Tibial nerve (tissue), 4 donors: ENCODE measurements at regions not wholly inside any gene's neighbourhood (a gene's known extent, or its start where the extent isn't known, plus 50 kb on each side); places are given as distances from the start of the nearest gene placed in this dataset.

Experiments
- DNase-seq, 2 donors: peaks; one replicate each; pipeline ENCODE4 v3.0.0-alpha.2; 2019; ENCODE audit warnings: low spot score in 2 of 2
- H3K27ac ChIP-seq, 4 donors: fragments of 200-600 bp; sonication (generic) in 3 of 4; one replicate each; pipeline ENCODE4 v1.5.1; 2017 to 2019; ENCODE audit warnings: mild to moderate bottlenecking in 1 of 4
- H3K27me3 ChIP-seq, 2 donors: fragments of 200-600 bp; sonication (generic) in 1 of 2; one replicate each; pipeline versions ENCODE4 v1.5.1 to v1.6.0; 2017 to 2019
- H3K36me3 ChIP-seq, 3 donors: fragments of 200-600 bp; sonication (generic); one replicate each; pipeline ENCODE4 v1.5.1; 2018 to 2019
- H3K4me1 ChIP-seq, 4 donors: fragments of 200-600 bp; sonication (generic) in 3 of 4; one replicate each; pipeline ENCODE4 v1.5.1; 2017 to 2019
- H3K4me3 ChIP-seq, 4 donors: fragments of 200-600 bp; sonication (generic) in 3 of 4; one replicate each; pipeline ENCODE4 v1.5.1; 2017 to 2019; ENCODE audit warnings: mild to moderate bottlenecking in 1 of 4, moderate library complexity in 1 of 4
- H3K9me3 ChIP-seq, 4 donors: fragments of 200-600 bp; sonication (generic) in 3 of 4; one replicate each; pipeline ENCODE4 v1.5.1; 2017 to 2019
- CTCF ChIP-seq, 5 experiments: fragments of 200-600 bp in 3 of 5; fragments of 450-650 bp in 2 of 5; sonication (generic) in 3 of 5; IDR thresholded peaks; one replicate each; pipeline ENCODE4 v1.5.1; 2016 to 2019; ENCODE audit warnings: antibody characterized with exemption in 5 of 5, mild to moderate bottlenecking in 3 of 5, moderate library complexity in 2 of 5
- EP300 ChIP-seq, 2 donors: sonication (generic); formaldehyde crosslinking; IDR thresholded peaks; one replicate each; pipeline ENCODE4 v1.6.1; 2017; ENCODE audit warnings: antibody characterized with exemption in 2 of 2, mild to moderate bottlenecking in 1 of 2
- POLR2A ChIP-seq, 2 donors: fragments of 450-650 bp; IDR thresholded peaks; one replicate each; pipeline ENCODE4 v1.6.1; 2017; ENCODE audit warnings: antibody characterized with exemption in 2 of 2, mild to moderate bottlenecking in 2 of 2, moderate library complexity in 2 of 2
- WGBS, 2 donors: methylation state at CpG; one replicate each; pipeline ENCODE4 v1.1.5; 2018; 5-methylcytosine and 5-hydroxymethylcytosine counted together

- no peak for DNase-seq
- no peak overlapping the region for H3K4me3 ChIP-seq
- peaks cover 0 to 8% (median 0%) of the 10 kb centered on the region in 4 donors for H3K4me1 ChIP-seq
- 37 to 44% methylated on average over 1 of the region's 1 CpG for WGBS, 2 donors
- H3K9me3 ChIP-seq, result no peaks in the 10 kb centered on the region
- H3K27me3 ChIP-seq, result no peaks in the 10 kb centered on the region
- no peak overlapping the region for H3K27ac ChIP-seq
- no peaks in the 10 kb centered on the region for H3K36me3 ChIP-seq
- TF ChIP-seq EP300 (IDR thresholded peaks at IDR 0.05) (no peak), POLR2A (IDR thresholded peaks at IDR 0.05) (no peak)
Observed at GRCh38 chr21:24826822-24827221, 780.5 kb downstream of the MRPL39 start.

- H3K4me3 ChIP-seq, result no peak overlapping the region
- H3K4me1 ChIP-seq, result peaks cover 0 to 8% (median 0%) of the 10 kb centered on the region in 4 donors
- no peak overlapping the region for H3K27ac ChIP-seq
- no peak for TF ChIP-seq POLR2A (IDR thresholded peaks at IDR 0.05)
- TF ChIP-seq EP300 (IDR thresholded peaks at IDR 0.05), result no peak
- TF ChIP-seq CTCF (IDR thresholded peaks at IDR 0.05), result no peak
- H3K36me3 ChIP-seq, result no peaks in the 10 kb centered on the region
- no peaks in the 10 kb centered on the region for H3K9me3 ChIP-seq
- DNase-seq, result no peak
- 65 to 71% methylated on average over 4 of the region's 4 CpGs for WGBS, 2 donors
- H3K27me3 ChIP-seq, result no peaks in the 10 kb centered on the region
Observed at GRCh38 chr21:24825348-24825747, 781.9 kb downstream of the MRPL39 start.

- Histone ChIP-seq H3K4me3 (no peak overlapping the region), H3K27ac (no peak overlapping the region), H3K36me3 (no peaks in the 10 kb centered on the region), H3K9me3 (no peaks in the 10 kb centered on the region), H3K27me3 (no peaks in the 10 kb centered on the region), H3K4me1 (no peaks in the 10 kb centered on the region)
- TF ChIP-seq CTCF (IDR thresholded peaks at IDR 0.05), result no peak
- TF ChIP-seq EP300 (IDR thresholded peaks at IDR 0.05), result no peak
- no peak for TF ChIP-seq POLR2A (IDR thresholded peaks at IDR 0.05)
- no peak for DNase-seq
- 95 to 96% methylated on average over 4 of the region's 4 CpGs for WGBS, 2 donors
Observed at GRCh38 chr21:24824209-24824608, 783.1 kb downstream of the MRPL39 start.

GRCh38 chr21:24823247-24823646, 784.0 kb downstream of the MRPL39 start:
- Histone ChIP-seq H3K36me3 (no peaks in the 10 kb centered on the region), H3K4me3 (no peak overlapping the region), H3K4me1 (no peaks in the 10 kb centered on the region), H3K9me3 (no peaks in the 10 kb centered on the region), H3K27me3 (no peaks in the 10 kb centered on the region), H3K27ac (no peak overlapping the region)
- TF ChIP-seq POLR2A (IDR thresholded peaks at IDR 0.05), result no peak
- no peak for TF ChIP-seq CTCF (IDR thresholded peaks at IDR 0.05)
- TF ChIP-seq EP300 (IDR thresholded peaks at IDR 0.05), result no peak
- 83 to 90% methylated on average over 2 of the region's 2 CpGs for WGBS, 2 donors
- DNase-seq, result no peak

GRCh38 chr21:24785033-24785432, 822.2 kb downstream of the MRPL39 start:
- Histone ChIP-seq H3K4me3 (no peak overlapping the region), H3K9me3 (no peaks in the 10 kb centered on the region), H3K27ac (no peak overlapping the region), H3K27me3 (no peaks in the 10 kb centered on the region), H3K36me3 (no peaks in the 10 kb centered on the region), H3K4me1 (no peaks in the 10 kb centered on the region)
- DNase-seq, result no peak
- 51 to 65% methylated on average over 3 of the region's 3 CpGs for WGBS, 2 donors
- no peak for TF ChIP-seq EP300 (IDR thresholded peaks at IDR 0.05)
- TF ChIP-seq POLR2A (IDR thresholded peaks at IDR 0.05), result no peak
- no peak for TF ChIP-seq CTCF (IDR thresholded peaks at IDR 0.05)

- Histone ChIP-seq H3K27me3 (no peaks in the 10 kb centered on the region), H3K4me3 (no peak overlapping the region), H3K36me3 (no peaks in the 10 kb centered on the region), H3K27ac (no peak overlapping the region), H3K4me1 (no peaks in the 10 kb centered on the region), H3K9me3 (no peaks in the 10 kb centered on the region)
- 26 to 59% methylated on average over 2 of the region's 2 CpGs for WGBS, 2 donors
- no peak for DNase-seq
- no peak for TF ChIP-seq CTCF (IDR thresholded peaks at IDR 0.05)
- no peak for TF ChIP-seq POLR2A (IDR thresholded peaks at IDR 0.05)
- no peak for TF ChIP-seq EP300 (IDR thresholded peaks at IDR 0.05)
Observed at GRCh38 chr21:24781146-24781545, 826.1 kb downstream of the MRPL39 start.
